B cell (primary cell): ENCODE measurements at regions not wholly inside any gene's neighbourhood (a gene's known extent, or its start where the extent isn't known, plus 50 kb on each side); places are given as distances from the start of the nearest gene placed in this dataset.

ENCODE experiments used
- CTCF ChIP-seq: fragments of 200-600 bp; IDR thresholded peaks from one replicate; pipeline ENCODE4 v1.8.0; 2022; ENCODE audit warnings: antibody characterized with exemption, mild to moderate bottlenecking
- EZH2 ChIP-seq: IDR thresholded peaks from 2 replicates; pipeline ENCODE4 v1.6.1; 2012; ENCODE audit warnings: borderline replicate concordance, low read depth, mild to moderate bottlenecking, moderate library complexity, low read length; ENCODE audit not compliant: insufficient read depth, poor library complexity, severe bottlenecking

- TF ChIP-seq CTCF, result no peak
- no peak for TF ChIP-seq EZH2
Measured at GRCh38 chr5:2201832-2202231, 319.1 kb upstream of the IRX4 start.
